Activated CD4-positive, alpha-beta T cell treated with anti-CD3 and anti-CD28 coated beads, Interleukin-2, amount 10 ng/mL, durations not matched to agents 24 days and 14 days (primary cell): ENCODE measurements at regions not wholly inside any gene's neighbourhood (a gene's known extent, or its start where the extent isn't known, plus 50 kb on each side); places are given as distances from the start of the nearest gene placed in this dataset.

ENCODE experiments used
- DNase-seq: peaks from one replicate; pipeline ENCODE4 v3.0.0; 2022
- H3K27ac Mint-ChIP-seq: one replicate; pipeline ENCODE4 v1.8.0; 2022; ENCODE audit warnings: mild to moderate bottlenecking, mixed read lengths
- H3K27me3 Mint-ChIP-seq: one replicate; pipeline ENCODE4 v1.8.0; 2022; ENCODE audit warnings: mixed read lengths
- H3K36me3 Mint-ChIP-seq: one replicate; pipeline ENCODE4 v1.8.0; 2022; ENCODE audit warnings: low read depth, mild to moderate bottlenecking, mixed read lengths
- H3K4me1 Mint-ChIP-seq: one replicate; pipeline ENCODE4 v1.8.0; 2021; ENCODE audit warnings: mixed read lengths
- H3K4me3 Mint-ChIP-seq: one replicate; pipeline ENCODE4 v1.8.0; 2022; ENCODE audit warnings: mild to moderate bottlenecking, moderate library complexity, mixed read lengths
- H3K9me3 Mint-ChIP-seq: one replicate; pipeline ENCODE4 v1.8.0; 2021; ENCODE audit warnings: mixed read lengths
- intact Hi-C: fragments of 100-400 bp; cut with micrococcal nuclease; formaldehyde crosslinking; loops from one replicate; pipeline ENCODE4 v1.15.1; 2023

GRCh38 chr4:138090918-138091676 lies 151.1 kb downstream of the SLC7A11 start:
- no peak overlapping the region for H3K4me3 Mint-ChIP-seq
- H3K36me3 Mint-ChIP-seq, result no peaks in the 10 kb centered on the region
- intact Hi-C loops, result no loop called here
- H3K27me3 Mint-ChIP-seq, result no peaks in the 10 kb centered on the region
- H3K4me1 Mint-ChIP-seq, result no peaks in the 10 kb centered on the region
- no peak overlapping the region for H3K27ac Mint-ChIP-seq
- H3K9me3 Mint-ChIP-seq, result no peaks in the 10 kb centered on the region
- DNase-seq, result no peak

GRCh38 chr4:138090150-138090917 lies 151.8 kb downstream of the SLC7A11 start:
- intact Hi-C loops, result no loop called here
- no peak overlapping the region for H3K27ac Mint-ChIP-seq
- H3K36me3 Mint-ChIP-seq, result no peaks in the 10 kb centered on the region
- peak; percentile 80 for DNase-seq
- no peaks in the 10 kb centered on the region for H3K27me3 Mint-ChIP-seq
- no peak overlapping the region for H3K4me3 Mint-ChIP-seq
- H3K9me3 Mint-ChIP-seq, result no peaks in the 10 kb centered on the region
- no peaks in the 10 kb centered on the region for H3K4me1 Mint-ChIP-seq

- Mint-ChIP-seq H3K27ac (no peak overlapping the region), H3K9me3 (no peaks in the 10 kb centered on the region), H3K4me1 (no peaks in the 10 kb centered on the region), H3K4me3 (no peak overlapping the region), H3K27me3 (no peaks in the 10 kb centered on the region), H3K36me3 (no peaks in the 10 kb centered on the region)
- intact Hi-C loops, result no loop called here
- DNase-seq, result no peak
Measured at GRCh38 chr4:138088449-138089208, 153.5 kb downstream of the SLC7A11 start.

GRCh38 chr4:138087066-138087719 lies 155.0 kb downstream of the SLC7A11 start:
- H3K4me1 Mint-ChIP-seq, result no peaks in the 10 kb centered on the region
- H3K27me3 Mint-ChIP-seq, result no peaks in the 10 kb centered on the region
- H3K36me3 Mint-ChIP-seq, result no peaks in the 10 kb centered on the region
- no peaks in the 10 kb centered on the region for H3K9me3 Mint-ChIP-seq
- no peak overlapping the region for H3K27ac Mint-ChIP-seq
- DNase-seq, result no peak
- H3K4me3 Mint-ChIP-seq, result no peak overlapping the region
- intact Hi-C loops, result no loop called here

GRCh38 chr4:138086611-138087041 lies 155.5 kb downstream of the SLC7A11 start:
- DNase-seq, result no peak
- H3K4me1 Mint-ChIP-seq, result no peaks in the 10 kb centered on the region
- H3K27ac Mint-ChIP-seq, result no peak overlapping the region
- intact Hi-C loops, result no loop called here
- no peaks in the 10 kb centered on the region for H3K36me3 Mint-ChIP-seq
- no peaks in the 10 kb centered on the region for H3K27me3 Mint-ChIP-seq
- H3K9me3 Mint-ChIP-seq, result no peaks in the 10 kb centered on the region
- no peak overlapping the region for H3K4me3 Mint-ChIP-seq

GRCh38 chr4:138085736-138086305 lies 156.3 kb downstream of the SLC7A11 start:
- H3K27me3 Mint-ChIP-seq, result no peaks in the 10 kb centered on the region
- intact Hi-C loops, result no loop called here
- H3K9me3 Mint-ChIP-seq, result no peaks in the 10 kb centered on the region
- no peak for DNase-seq
- H3K4me1 Mint-ChIP-seq, result no peaks in the 10 kb centered on the region
- H3K27ac Mint-ChIP-seq, result no peak overlapping the region
- H3K36me3 Mint-ChIP-seq, result no peaks in the 10 kb centered on the region
- H3K4me3 Mint-ChIP-seq, result no peak overlapping the region

GRCh38 chr4:138078751-138079520 lies 163.2 kb downstream of the SLC7A11 start:
- no peaks in the 10 kb centered on the region for H3K9me3 Mint-ChIP-seq
- DNase-seq, result no peak
- H3K27me3 Mint-ChIP-seq, result no peaks in the 10 kb centered on the region
- no peaks in the 10 kb centered on the region for H3K4me1 Mint-ChIP-seq
- H3K36me3 Mint-ChIP-seq, result no peaks in the 10 kb centered on the region
- H3K4me3 Mint-ChIP-seq, result no peak overlapping the region
- no peak overlapping the region for H3K27ac Mint-ChIP-seq
- intact Hi-C loops, result no loop called here

GRCh38 chr4:138078253-138078652 lies 163.9 kb downstream of the SLC7A11 start:
- no peaks in the 10 kb centered on the region for H3K4me1 Mint-ChIP-seq
- H3K9me3 Mint-ChIP-seq, result no peaks in the 10 kb centered on the region
- H3K4me3 Mint-ChIP-seq, result no peak overlapping the region
- H3K27me3 Mint-ChIP-seq, result no peaks in the 10 kb centered on the region
- DNase-seq, result no peak
- H3K27ac Mint-ChIP-seq, result no peak overlapping the region
- H3K36me3 Mint-ChIP-seq, result no peaks in the 10 kb centered on the region
- intact Hi-C loops, result no loop called here

GRCh38 chr4:138076561-138076960 lies 165.6 kb downstream of the SLC7A11 start:
- H3K4me3 Mint-ChIP-seq, result no peak overlapping the region

GRCh38 chr4:138070816-138071215 lies 171.3 kb downstream of the SLC7A11 start:
- no peaks in the 10 kb centered on the region for H3K27me3 Mint-ChIP-seq
- DNase-seq, result no peak
- intact Hi-C loops, result no loop called here
- H3K9me3 Mint-ChIP-seq, result no peaks in the 10 kb centered on the region
- H3K27ac Mint-ChIP-seq, result no peak overlapping the region
- no peaks in the 10 kb centered on the region for H3K4me1 Mint-ChIP-seq
- no peak overlapping the region for H3K4me3 Mint-ChIP-seq
- H3K36me3 Mint-ChIP-seq, result no peaks in the 10 kb centered on the region

More at GRCh38 chr4:138076561-138076960, 165.6 kb downstream of the SLC7A11 start:
- no peaks in the 10 kb centered on the region for H3K9me3 Mint-ChIP-seq
- DNase-seq, result no peak
- no peaks in the 10 kb centered on the region for H3K27me3 Mint-ChIP-seq
- no peaks in the 10 kb centered on the region for H3K36me3 Mint-ChIP-seq
- no peak overlapping the region for H3K27ac Mint-ChIP-seq
- intact Hi-C loops, result no loop called here
- no peaks in the 10 kb centered on the region for H3K4me1 Mint-ChIP-seq

GRCh38 chr4:138063581-138063980 lies 178.6 kb downstream of the SLC7A11 start:
- H3K4me1 Mint-ChIP-seq, result no peaks in the 10 kb centered on the region
- intact Hi-C loops, result no loop called here
- no peaks in the 10 kb centered on the region for H3K27me3 Mint-ChIP-seq
- no peaks in the 10 kb centered on the region for H3K36me3 Mint-ChIP-seq
- no peak overlapping the region for H3K27ac Mint-ChIP-seq
- H3K4me3 Mint-ChIP-seq, result no peak overlapping the region
- H3K9me3 Mint-ChIP-seq, result peaks cover 5% of the 10 kb centered on the region
- no peak for DNase-seq

- Mint-ChIP-seq H3K36me3 (no peaks in the 10 kb centered on the region), H3K4me1 (no peaks in the 10 kb centered on the region), H3K4me3 (no peak overlapping the region), H3K27me3 (no peaks in the 10 kb centered on the region), H3K27ac (no peak overlapping the region), H3K9me3 (peaks cover 5% of the 10 kb centered on the region)
- no peak for DNase-seq
- intact Hi-C loops, result no loop called here
Measured at GRCh38 chr4:138062929-138063328, 179.2 kb downstream of the SLC7A11 start.

GRCh38 chr4:138056541-138056940 lies 185.6 kb downstream of the SLC7A11 start:
- intact Hi-C loops, result no loop called here

More at GRCh38 chr4:138056541-138056940, 185.6 kb downstream of the SLC7A11 start:
- Mint-ChIP-seq H3K27me3 (no peaks in the 10 kb centered on the region), H3K4me3 (no peak overlapping the region), H3K9me3 (no peaks in the 10 kb centered on the region), H3K27ac (no peak overlapping the region), H3K4me1 (no peaks in the 10 kb centered on the region), H3K36me3 (no peaks in the 10 kb centered on the region)
- DNase-seq, result no peak
